ENCODE measurements at regions not wholly inside any gene's neighbourhood (a gene's known extent, or its start where the extent isn't known, plus 50 kb on each side); places are given as distances from the start of the nearest gene placed in this dataset.

DNA sequence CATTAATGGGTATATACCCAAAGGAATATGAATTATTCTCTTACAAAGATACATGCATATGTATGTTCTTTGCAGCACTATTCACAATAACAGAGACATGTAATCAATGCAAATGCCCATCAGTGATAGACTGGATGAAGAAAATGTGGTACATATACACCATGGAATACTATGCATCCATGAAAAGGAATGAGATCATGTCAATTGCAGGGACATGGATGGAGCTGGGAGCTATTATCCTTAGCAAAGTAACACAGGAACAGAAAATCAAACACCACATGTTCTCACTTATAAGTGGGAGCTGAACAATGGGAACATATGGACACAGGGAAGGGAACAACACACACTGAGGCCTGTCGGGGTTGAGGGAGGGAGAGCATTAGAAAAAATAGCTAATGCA lies 141.1 kb upstream of the HS3ST4 start:
- TF ChIP-seq, protein P1, sequence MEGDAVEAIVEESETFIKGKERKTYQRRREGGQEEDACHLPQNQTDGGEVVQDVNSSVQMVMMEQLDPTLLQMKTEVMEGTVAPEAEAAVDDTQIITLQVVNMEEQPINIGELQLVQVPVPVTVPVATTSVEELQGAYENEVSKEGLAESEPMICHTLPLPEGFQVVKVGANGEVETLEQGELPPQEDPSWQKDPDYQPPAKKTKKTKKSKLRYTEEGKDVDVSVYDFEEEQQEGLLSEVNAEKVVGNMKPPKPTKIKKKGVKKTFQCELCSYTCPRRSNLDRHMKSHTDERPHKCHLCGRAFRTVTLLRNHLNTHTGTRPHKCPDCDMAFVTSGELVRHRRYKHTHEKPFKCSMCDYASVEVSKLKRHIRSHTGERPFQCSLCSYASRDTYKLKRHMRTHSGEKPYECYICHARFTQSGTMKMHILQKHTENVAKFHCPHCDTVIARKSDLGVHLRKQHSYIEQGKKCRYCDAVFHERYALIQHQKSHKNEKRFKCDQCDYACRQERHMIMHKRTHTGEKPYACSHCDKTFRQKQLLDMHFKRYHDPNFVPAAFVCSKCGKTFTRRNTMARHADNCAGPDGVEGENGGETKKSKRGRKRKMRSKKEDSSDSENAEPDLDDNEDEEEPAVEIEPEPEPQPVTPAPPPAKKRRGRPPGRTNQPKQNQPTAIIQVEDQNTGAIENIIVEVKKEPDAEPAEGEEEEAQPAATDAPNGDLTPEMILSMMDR (IDR thresholded peaks at IDR 0.05): no peak
- no peak for TF ChIP-seq POLR2A (IDR thresholded peaks at IDR 0.05)
